OCI-LY7 (cell line): ENCODE measurements at regions not wholly inside any gene's neighbourhood (a gene's known extent, or its start where the extent isn't known, plus 50 kb on each side); places are given as distances from the start of the nearest gene placed in this dataset.

Experiments used
- BruUV-seq: library from RNA; stranded (reverse); fragments of 400-500 nt; replicated peaks from 2 replicates; lab custom pipeline; 2021; lab: Mats Ljungman, UMichigan
- CTCF ChIA-PET: fragments of 300-600 bp; sonication (Branson Sonifier 250); formaldehyde crosslinking; loops from one replicate; lab custom pipeline; 2022; ENCODE audit warnings: antibody characterized with exemption; ENCODE audit not compliant: unreplicated experiment; lab: Charles Lee
- POLR2A ChIA-PET: fragments of 300-600 bp; sonication (Branson Sonifier 250); formaldehyde crosslinking; loops from one replicate; lab custom pipeline; 2022; ENCODE audit warnings: antibody characterized with exemption; lab: Charles Lee
- DNase-seq: peaks from one replicate; pipeline ENCODE4 v3.0.0-alpha.2; 2015; ENCODE audit warnings: low spot score
- H2AFZ ChIP-seq: fragments of 200-600 bp; sonication (generic), shearing (Covaris generic); 2 replicates; pipeline ENCODE4 v1.6.1; 2014; ENCODE audit warnings: mild to moderate bottlenecking, antibody characterized with exemption, low read length, moderate library complexity
- H3K27ac ChIP-seq: fragments of 200-600 bp; sonication (generic); 2 replicates; pipeline ENCODE4 v1.5.1; 2014; ENCODE audit warnings: mixed run types, low read depth, mild to moderate bottlenecking, moderate library complexity, low read length, inconsistent platforms; ENCODE audit not compliant: poor library complexity, severe bottlenecking
- H3K36me3 ChIP-seq: fragments of 200-600 bp; sonication (generic); 2 replicates; pipeline ENCODE4 v1.6.1; 2014; ENCODE audit warnings: mild to moderate bottlenecking, antibody characterized with exemption, low read length, moderate library complexity, mixed read lengths; ENCODE audit not compliant: insufficient read depth
- H3K4me1 ChIP-seq: fragments of 200-600 bp; sonication (generic); 2 replicates; pipeline ENCODE4 v1.5.1; 2014; ENCODE audit warnings: mild to moderate bottlenecking, low read length; ENCODE audit not compliant: insufficient read depth, poor library complexity, severe bottlenecking
- H3K4me2 ChIP-seq: fragments of 200-600 bp; sonication (generic); 2 replicates; pipeline ENCODE4 v1.6.1; 2014; ENCODE audit warnings: mild to moderate bottlenecking, low read length
- H3K4me3 ChIP-seq: fragments of 200-600 bp; sonication (generic); 2 replicates; pipeline ENCODE4 v1.5.1; 2014; ENCODE audit warnings: mild to moderate bottlenecking, low read depth, low read length; ENCODE audit not compliant: poor library complexity, severe bottlenecking
- H3K79me2 ChIP-seq: fragments of 200-600 bp; sonication (generic); 2 replicates; pipeline ENCODE4 v1.6.1; 2016; ENCODE audit warnings: low read depth, mild to moderate bottlenecking, low read length, moderate library complexity, mixed read lengths; ENCODE audit not compliant: insufficient read depth
- H3K9me2 ChIP-seq: fragments of 200-600 bp; sonication (generic); 2 replicates; pipeline ENCODE4 v1.6.1; 2016; ENCODE audit warnings: mild to moderate bottlenecking, low read length, mixed read lengths; ENCODE audit not compliant: insufficient read depth
- H3K9me3 ChIP-seq: fragments of 200-600 bp; sonication (generic); 2 replicates; pipeline ENCODE4 v1.6.1; 2014; ENCODE audit warnings: mild to moderate bottlenecking, mixed run types, low read length, mixed read lengths
- H4K20me1 ChIP-seq: fragments of 200-600 bp; sonication (generic); 2 replicates; pipeline ENCODE4 v1.6.1; 2014; ENCODE audit warnings: mild to moderate bottlenecking, antibody characterized with exemption, low read length, moderate library complexity, mixed read lengths; ENCODE audit not compliant: insufficient read depth
- CTCF ChIP-seq: fragments of 200-600 bp; sonication (generic); conservative IDR thresholded peaks from 2 replicates; pipeline ENCODE4 v1.5.1; 2014; ENCODE audit warnings: mild to moderate bottlenecking, antibody characterized with exemption, low read length, moderate library complexity, mixed read lengths
- EZH2phosphoT487 ChIP-seq: fragments of 200-600 bp; sonication (generic); IDR thresholded peaks from 2 replicates; pipeline ENCODE4 v1.6.1; 2018; ENCODE audit warnings: low read depth, borderline replicate concordance, mild to moderate bottlenecking, mixed run types, antibody characterized with exemption, low read length, moderate library complexity, mixed read lengths
- intact Hi-C: fragments of 100-400 bp; cut with micrococcal nuclease; formaldehyde crosslinking; loops from one replicate; pipeline ENCODE4 v1.10.0; 2022; ENCODE audit not compliant: unreplicated experiment

GRCh38 chr6:66699385-66699784 is 992.4 kb upstream of the EYS start:
- BruUV-seq = no TSS peak
- Histone ChIP-seq H3K4me3 (no peak overlapping the region), H2AFZ (no peak overlapping the region), H4K20me1 (no peaks in the 10 kb centered on the region), H3K9me3 (no peaks in the 10 kb centered on the region), H3K9me2 (no peaks in the 10 kb centered on the region), H3K36me3 (no peaks in the 10 kb centered on the region), H3K4me2 (no peak overlapping the region), H3K27ac (no peak overlapping the region), H3K79me2 (no peaks in the 10 kb centered on the region), H3K4me1 (no peaks in the 10 kb centered on the region)
- intact Hi-C loops = no loop called here
- CTCF ChIA-PET = no interaction called here
- POLR2A ChIA-PET = no interaction called here
- DNase-seq = no peak
- TF ChIP-seq CTCF (no peak), EZH2phosphoT487 (no peak)

GRCh38 chr6:66689608-66690007 is 982.6 kb upstream of the EYS start:
- Histone ChIP-seq H3K4me3 (no peak overlapping the region), H3K27ac (no peak overlapping the region), H3K4me1 (no peaks in the 10 kb centered on the region), H3K4me2 (no peak overlapping the region), H3K79me2 (no peaks in the 10 kb centered on the region), H3K36me3 (no peaks in the 10 kb centered on the region), H3K9me2 (no peaks in the 10 kb centered on the region), H3K9me3 (no peaks in the 10 kb centered on the region), H4K20me1 (no peaks in the 10 kb centered on the region), H2AFZ (no peak overlapping the region)
- ChIA-PET POLR2A (interaction anchor here (1.0 kb wide), 1 partner anchor 9 kb away, joined by 4 read pairs; no protein-coding TSS in a partner anchor), CTCF (no interaction called here)
- no peak for DNase-seq
- intact Hi-C loops = no loop called here
- TF ChIP-seq CTCF = no peak
- TF ChIP-seq EZH2phosphoT487 = no peak
- no TSS peak for BruUV-seq

- ChIA-PET CTCF (no interaction called here), POLR2A (interaction anchor here (0.7 kb wide), 1 partner anchor 33 kb away, joined by 3 read pairs; no protein-coding TSS in a partner anchor)
- BruUV-seq = no TSS peak
- Histone ChIP-seq H3K4me3 (no peak overlapping the region), H3K9me3 (no peaks in the 10 kb centered on the region), H4K20me1 (no peaks in the 10 kb centered on the region), H3K4me1 (no peaks in the 10 kb centered on the region), H3K27ac (no peak overlapping the region), H3K9me2 (no peaks in the 10 kb centered on the region), H3K4me2 (no peak overlapping the region), H3K36me3 (no peaks in the 10 kb centered on the region), H2AFZ (no peak overlapping the region), H3K79me2 (no peaks in the 10 kb centered on the region)
- DNase-seq = no peak
- TF ChIP-seq EZH2phosphoT487 (no peak), CTCF (no peak)
- intact Hi-C loops = no loop called here
Observed at GRCh38 chr6:66687611-66688140, 980.6 kb upstream of the EYS start.
